ENCODE measurements at regions not wholly inside any gene's neighbourhood (a gene's known extent, or its start where the extent isn't known, plus 50 kb on each side); places are given as distances from the start of the nearest gene placed in this dataset.

- TF ChIP-seq CTCF (IDR thresholded peaks at IDR 0.05) (no peak), EZH2 (IDR thresholded peaks at IDR 0.05) (no peak), EZH2phosphoT487 (IDR thresholded peaks at IDR 0.05) (no peak)
Measured at GRCh38 chr3:194265505-194265892, 85.6 kb downstream of the CPN2 start.

All from neural progenitor cell (in vitro differentiated cells).